ENCODE measurements at regions not wholly inside any gene's neighbourhood (a gene's known extent, or its start where the extent isn't known, plus 50 kb on each side); places are given as distances from the start of the nearest gene placed in this dataset.

DNA sequence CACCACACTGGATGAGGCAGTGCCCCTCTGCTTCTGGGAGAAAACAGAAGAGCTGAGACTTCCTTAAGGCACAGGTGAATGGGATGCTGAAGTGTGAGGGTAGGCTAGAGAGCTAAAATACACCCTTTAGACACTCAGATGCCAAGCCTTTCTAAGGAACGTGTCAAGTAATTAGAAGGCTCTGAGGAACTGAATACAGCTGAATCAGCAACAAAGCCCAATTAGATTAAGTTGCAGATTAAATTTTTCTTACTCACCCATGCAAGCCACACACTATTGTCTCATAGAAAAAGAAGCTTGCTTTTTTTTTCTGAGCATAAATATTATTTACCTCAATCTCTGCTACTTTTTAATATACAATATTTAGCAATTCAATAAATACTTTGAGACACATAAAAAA, 354.3 kb upstream of the NRG3 start:
- no peaks in the 10 kb centered on the region for H3K9me3 ChIP-seq
- H3K4me1 ChIP-seq, result no peaks in the 10 kb centered on the region
- no peaks in the 10 kb centered on the region for H3K27me3 ChIP-seq
- no peak overlapping the region for H3K4me3 ChIP-seq
- WGBS, 4 donors, result 63 to 76% (median 68%) methylated on average over 1 of the region's 1 CpG
- intact Hi-C loops (cut with DNase I), result no loop called here
- no peak overlapping the region for H3K27ac ChIP-seq
- DNase-seq (no peak), ATAC-seq (no peak)
- no peaks in the 10 kb centered on the region for H3K36me3 ChIP-seq
- TF ChIP-seq POLR2A (IDR thresholded peaks at IDR 0.05), result no peak
- TF ChIP-seq, protein P1, sequence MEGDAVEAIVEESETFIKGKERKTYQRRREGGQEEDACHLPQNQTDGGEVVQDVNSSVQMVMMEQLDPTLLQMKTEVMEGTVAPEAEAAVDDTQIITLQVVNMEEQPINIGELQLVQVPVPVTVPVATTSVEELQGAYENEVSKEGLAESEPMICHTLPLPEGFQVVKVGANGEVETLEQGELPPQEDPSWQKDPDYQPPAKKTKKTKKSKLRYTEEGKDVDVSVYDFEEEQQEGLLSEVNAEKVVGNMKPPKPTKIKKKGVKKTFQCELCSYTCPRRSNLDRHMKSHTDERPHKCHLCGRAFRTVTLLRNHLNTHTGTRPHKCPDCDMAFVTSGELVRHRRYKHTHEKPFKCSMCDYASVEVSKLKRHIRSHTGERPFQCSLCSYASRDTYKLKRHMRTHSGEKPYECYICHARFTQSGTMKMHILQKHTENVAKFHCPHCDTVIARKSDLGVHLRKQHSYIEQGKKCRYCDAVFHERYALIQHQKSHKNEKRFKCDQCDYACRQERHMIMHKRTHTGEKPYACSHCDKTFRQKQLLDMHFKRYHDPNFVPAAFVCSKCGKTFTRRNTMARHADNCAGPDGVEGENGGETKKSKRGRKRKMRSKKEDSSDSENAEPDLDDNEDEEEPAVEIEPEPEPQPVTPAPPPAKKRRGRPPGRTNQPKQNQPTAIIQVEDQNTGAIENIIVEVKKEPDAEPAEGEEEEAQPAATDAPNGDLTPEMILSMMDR (IDR thresholded peaks at IDR 0.05), result no peak

DNA sequence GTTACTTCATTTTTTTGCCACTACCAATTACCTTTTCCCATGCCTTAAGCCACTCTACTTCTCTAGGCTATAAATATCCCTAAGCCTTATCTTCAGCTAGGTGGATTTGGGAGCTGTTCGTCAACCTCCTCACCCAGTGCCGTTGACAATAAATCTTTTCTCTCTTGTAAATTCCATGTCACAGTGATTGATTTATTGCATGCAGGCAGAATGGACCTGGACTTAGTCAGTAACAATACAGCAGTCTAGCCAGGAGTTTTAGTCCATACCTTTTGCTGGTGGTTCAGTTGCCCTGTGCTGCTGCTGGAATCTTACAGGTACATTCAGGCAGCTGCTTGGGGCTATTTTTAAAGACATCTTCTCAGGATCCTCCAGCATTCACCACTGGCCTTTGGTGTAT, 350.5 kb upstream of the NRG3 start:
- Histone ChIP-seq H3K4me1 (no peaks in the 10 kb centered on the region), H3K9me3 (no peaks in the 10 kb centered on the region), H3K27ac (no peak overlapping the region), H3K36me3 (no peaks in the 10 kb centered on the region), H3K4me3 (no peak overlapping the region), H3K27me3 (no peaks in the 10 kb centered on the region)
- ATAC-seq (no peak), DNase-seq (no peak)
- WGBS, 4 donors, result 31 to 43% (median 36%) methylated on average over 2 of the region's 2 CpGs
- no peak for TF ChIP-seq POLR2A (IDR thresholded peaks at IDR 0.05)
- TF ChIP-seq, protein P1 (IDR thresholded peaks at IDR 0.05), result no peak
- intact Hi-C loops (cut with DNase I), result no loop called here

DNA sequence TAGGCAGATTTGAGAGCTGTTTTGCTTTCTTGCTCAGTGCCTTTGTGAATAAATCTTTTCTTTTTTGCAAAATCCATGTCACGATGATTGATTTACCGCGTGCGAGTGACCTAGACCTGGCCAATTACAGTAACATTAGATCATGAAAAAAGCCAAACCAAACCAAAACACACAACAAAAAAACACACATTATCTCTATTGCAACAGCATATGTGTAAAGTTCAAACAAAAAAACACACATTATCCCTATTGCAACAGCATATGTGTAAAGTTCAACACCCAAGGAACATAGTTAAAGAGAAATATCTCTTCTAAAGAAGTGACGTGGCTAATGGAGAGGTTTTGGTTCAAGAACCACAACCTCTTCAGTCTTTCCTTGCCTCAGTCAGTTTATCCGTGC, 342.6 kb upstream of the NRG3 start:
- DNase-seq (no peak), ATAC-seq (no peak)
- no peak for TF ChIP-seq POLR2A (IDR thresholded peaks at IDR 0.05)
- TF ChIP-seq, protein P1 (IDR thresholded peaks at IDR 0.05), result no peak
- Histone ChIP-seq H3K27me3 (no peaks in the 10 kb centered on the region), H3K4me3 (no peak overlapping the region), H3K27ac (no peak overlapping the region), H3K4me1 (no peaks in the 10 kb centered on the region), H3K9me3 (peaks cover 0 to 6% (median 0%) of the 10 kb centered on the region in 12 donors), H3K36me3 (no peaks in the 10 kb centered on the region)
- intact Hi-C loops (cut with DNase I), result no loop called here
- 86 to 91% (median 88%) methylated on average over 6 of the region's 6 CpGs for WGBS, 4 donors

DNA sequence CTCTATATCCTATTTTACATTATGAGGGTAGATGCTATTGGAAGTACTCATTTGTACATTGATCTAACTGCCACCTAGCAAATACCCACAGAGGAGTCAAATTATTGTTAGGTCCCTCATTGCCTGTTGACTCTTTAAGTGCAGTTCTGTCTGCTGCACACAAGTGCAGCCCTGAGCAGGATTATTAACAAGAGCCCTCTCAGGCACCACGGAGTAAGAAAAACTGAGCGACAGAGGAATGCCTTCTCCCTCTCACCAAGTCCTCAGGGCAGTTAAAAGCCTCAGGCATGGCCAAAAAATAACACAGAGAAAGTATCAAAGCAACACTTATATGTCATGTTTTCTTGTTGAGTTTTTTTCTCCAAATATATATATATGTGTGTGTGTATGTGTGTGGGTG, 340.0 kb upstream of the NRG3 start:
- TF ChIP-seq, protein P1 (IDR thresholded peaks at IDR 0.05), result no peak
- no peak for TF ChIP-seq POLR2A (IDR thresholded peaks at IDR 0.05)
- Histone ChIP-seq H3K36me3 (no peaks in the 10 kb centered on the region), H3K9me3 (peaks cover 0 to 11% (median 0%) of the 10 kb centered on the region in 12 donors), H3K4me1 (no peaks in the 10 kb centered on the region), H3K27ac (no peak overlapping the region), H3K4me3 (no peak overlapping the region), H3K27me3 (no peaks in the 10 kb centered on the region)
- WGBS, 4 donors, result 52 to 76% (median 62%) methylated on average over 2 of the region's 2 CpGs
- ATAC-seq (no peak), DNase-seq (no peak)
- intact Hi-C loops (cut with DNase I), result no loop called here
